Posterior cingulate gyrus (tissue), 11 donors: ENCODE measurements at regions not wholly inside any gene's neighbourhood (a gene's known extent, or its start where the extent isn't known, plus 50 kb on each side); places are given as distances from the start of the nearest gene placed in this dataset.
A peak's percentile ranks its signal among the peaks of the same experiment; 100 is the strongest.
"Not testable (repeated sequence)": the region's sequence is repeated elsewhere in the genome, so short reads cannot be mapped to it uniquely, and the experiment has no call there.

Source experiments
- DNase-seq, 10 donors: peaks; one replicate each; pipeline versions ENCODE4 v3.0.0 to v3.0.0-alpha.2; 2020 to 2021; ENCODE audit warnings: mixed read lengths in 3 of 10
- intact Hi-C: fragments of 100-400 bp; cut with DNase I; formaldehyde crosslinking; loops from one replicate; pipeline ENCODE4 v1.15.1; 2023

DNA sequence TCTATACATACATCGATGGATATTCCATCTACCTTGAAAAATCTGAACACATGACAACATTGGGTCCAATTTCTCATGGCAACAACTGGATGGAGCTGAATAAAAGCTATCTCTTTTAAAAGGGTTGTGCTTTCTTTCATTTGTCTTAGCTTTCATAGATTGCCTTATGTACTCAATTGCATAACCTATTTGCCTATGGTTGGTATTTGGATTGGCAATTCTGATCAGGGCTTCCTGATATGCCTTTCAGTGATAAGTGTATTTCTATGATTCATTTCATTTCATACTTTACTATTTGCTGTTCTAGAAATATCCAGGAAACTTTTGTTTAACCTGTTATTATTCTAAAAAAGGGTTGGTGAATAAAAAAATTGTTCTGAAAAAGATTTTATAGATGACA lies 509.9 kb downstream of the GRXCR1 start:
- no peak for DNase-seq
- intact Hi-C loops = no loop called here

GRCh38 chr4:43410636-43411035 lies 518.1 kb downstream of the GRXCR1 start:
- intact Hi-C loops = no loop called here
- DNase-seq = peak in 1 of 10 donors; percentile 70

DNA sequence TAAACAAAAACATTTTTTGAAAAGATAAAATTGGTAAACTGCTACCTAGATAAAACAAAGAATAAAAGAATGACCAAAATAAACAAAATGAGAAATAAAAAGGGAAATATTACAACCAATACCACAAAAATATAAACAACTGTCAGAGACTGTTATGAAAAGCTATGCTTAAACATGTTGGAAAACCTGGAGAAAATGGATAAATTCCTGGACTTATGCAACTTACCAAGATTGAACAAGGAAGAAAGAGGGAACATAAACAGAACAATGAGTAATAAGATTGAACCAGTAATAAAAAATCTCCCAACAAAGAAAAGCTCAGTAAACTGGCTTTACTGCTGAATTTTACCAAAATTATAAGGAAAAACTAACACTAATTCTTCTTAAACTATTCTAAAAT lies 518.7 kb downstream of the GRXCR1 start:
- intact Hi-C loops = no loop called here

GRCh38 chr4:43423276-43423675 lies 530.8 kb downstream of the GRXCR1 start:
- intact Hi-C loops = no loop called here
- DNase-seq = no peak

More for the DNA sequence above, 518.7 kb downstream of the GRXCR1 start:
- no peak for DNase-seq

DNA sequence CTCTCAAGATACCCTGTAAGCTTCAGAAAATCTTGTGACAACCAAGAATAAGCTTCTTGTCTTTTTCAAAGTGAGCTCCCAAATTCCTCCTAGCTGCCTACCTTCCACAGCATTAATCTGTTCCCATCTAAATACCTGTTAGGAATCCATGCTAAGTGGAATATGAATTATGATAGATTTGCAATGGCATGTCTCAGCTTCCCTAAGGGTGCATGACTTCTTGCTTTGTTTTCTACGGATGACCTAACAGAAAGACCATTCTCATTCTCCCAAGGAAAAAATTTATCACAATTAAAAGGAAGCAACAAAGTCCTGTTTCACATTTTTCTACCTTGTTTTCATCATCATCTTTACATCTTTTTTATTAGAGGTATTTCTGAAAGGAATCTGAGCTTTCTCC lies 532.7 kb downstream of the GRXCR1 start:
- no peak for DNase-seq
- intact Hi-C loops = no loop called here

DNA sequence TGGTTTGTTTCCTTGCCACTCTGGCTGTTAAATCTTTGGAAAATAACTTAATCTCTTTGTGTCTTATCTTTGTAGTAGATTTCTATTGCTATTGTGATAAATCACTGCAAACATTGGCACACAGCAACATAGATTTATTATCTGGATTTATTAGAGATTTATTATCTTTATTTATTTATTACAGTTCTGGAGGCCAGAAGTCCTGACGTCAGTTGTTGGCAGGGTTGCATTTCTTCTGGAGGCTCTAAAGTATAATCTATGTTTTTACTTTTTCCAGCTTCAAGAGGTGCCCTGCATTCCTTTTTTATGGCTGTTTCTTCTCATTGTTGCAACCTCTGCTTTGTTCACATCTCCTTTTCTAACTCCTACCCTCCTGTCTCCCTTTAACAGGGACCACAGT lies 542.8 kb downstream of the GRXCR1 start:
- intact Hi-C loops = no loop called here
- DNase-seq = no peak

DNA sequence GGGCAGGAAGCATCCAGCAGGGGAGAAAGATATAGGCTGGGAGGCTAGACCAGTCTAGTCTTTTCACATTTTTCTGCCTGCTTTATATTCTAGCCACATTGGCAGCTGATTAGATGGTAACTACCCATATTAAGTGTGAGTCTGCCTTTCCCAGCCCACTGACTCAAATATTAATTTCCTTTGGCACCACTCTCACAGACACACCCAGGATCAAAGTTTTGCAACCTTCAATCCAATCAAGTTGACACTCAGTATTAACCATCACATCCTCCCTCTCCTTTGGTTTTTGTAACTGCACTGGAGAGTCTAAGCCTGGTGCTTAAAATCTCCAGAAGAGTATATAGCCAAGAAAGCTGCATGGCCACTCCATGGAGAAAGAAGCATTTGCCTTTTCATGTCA lies 560.4 kb downstream of the GRXCR1 start:
- intact Hi-C loops = no loop called here

GRCh38 chr4:43456383-43456782 lies 563.9 kb downstream of the GRXCR1 start:
- no peak for DNase-seq
- intact Hi-C loops = no loop called here

More for the DNA sequence above, 560.4 kb downstream of the GRXCR1 start:
- DNase-seq = no peak

- intact Hi-C loops = no loop called here
- no peak for DNase-seq
Measured at GRCh38 chr4:43457866-43458265, 565.4 kb downstream of the GRXCR1 start.

GRCh38 chr4:43458293-43458692 lies 565.8 kb downstream of the GRXCR1 start:
- DNase-seq = no peak
- intact Hi-C loops = no loop called here

- intact Hi-C loops = no loop called here
- no peak for DNase-seq
Measured at GRCh38 chr4:43471950-43472349, 579.4 kb downstream of the GRXCR1 start.

- intact Hi-C loops = no loop called here
- DNase-seq = no peak
Measured at GRCh38 chr4:43481526-43481925, 589.0 kb downstream of the GRXCR1 start.

DNA sequence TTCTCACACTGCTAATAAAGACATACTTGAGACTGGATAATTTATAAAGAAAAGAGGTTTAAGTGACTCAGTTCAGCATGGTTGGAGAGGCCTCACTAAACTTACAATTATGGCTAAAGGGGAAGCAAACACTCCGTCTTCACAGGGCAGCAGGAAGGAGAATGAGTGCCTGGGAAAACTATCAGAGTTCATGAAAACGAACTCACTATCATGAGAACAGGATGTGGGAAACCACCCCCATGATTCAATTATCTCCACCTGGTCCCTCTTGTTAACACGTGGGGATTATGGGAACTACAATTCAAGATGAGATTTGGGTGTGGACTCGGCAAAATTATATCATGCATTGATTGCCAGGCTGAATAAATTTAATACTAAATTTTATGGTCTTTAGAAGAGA lies 592.7 kb downstream of the GRXCR1 start:
- DNase-seq = no peak
- intact Hi-C loops = no loop called here

GRCh38 chr4:43496188-43496587 lies 603.7 kb downstream of the GRXCR1 start:
- intact Hi-C loops = no loop called here

DNA sequence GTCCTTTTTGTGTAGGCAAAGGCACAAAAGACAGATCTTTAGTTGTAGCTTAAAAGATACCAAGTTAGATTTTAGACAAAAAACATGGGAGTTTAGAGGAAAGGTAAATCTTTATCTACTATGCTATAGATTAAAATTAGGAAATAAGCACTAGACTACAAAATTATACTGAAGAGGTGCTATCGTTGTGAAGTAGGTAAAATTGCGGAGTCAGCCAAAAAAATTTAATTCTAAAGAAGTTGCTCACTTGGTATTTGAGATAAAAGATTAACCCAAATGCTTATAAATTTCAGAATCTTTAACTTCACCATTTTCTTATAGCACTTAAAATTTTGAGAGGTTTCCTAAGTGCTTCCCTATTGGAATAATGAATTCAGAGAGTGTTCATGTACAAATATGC lies 604.1 kb downstream of the GRXCR1 start:
- intact Hi-C loops = no loop called here
- no peak for DNase-seq

More at GRCh38 chr4:43496188-43496587, 603.7 kb downstream of the GRXCR1 start:
- no peak for DNase-seq

DNA sequence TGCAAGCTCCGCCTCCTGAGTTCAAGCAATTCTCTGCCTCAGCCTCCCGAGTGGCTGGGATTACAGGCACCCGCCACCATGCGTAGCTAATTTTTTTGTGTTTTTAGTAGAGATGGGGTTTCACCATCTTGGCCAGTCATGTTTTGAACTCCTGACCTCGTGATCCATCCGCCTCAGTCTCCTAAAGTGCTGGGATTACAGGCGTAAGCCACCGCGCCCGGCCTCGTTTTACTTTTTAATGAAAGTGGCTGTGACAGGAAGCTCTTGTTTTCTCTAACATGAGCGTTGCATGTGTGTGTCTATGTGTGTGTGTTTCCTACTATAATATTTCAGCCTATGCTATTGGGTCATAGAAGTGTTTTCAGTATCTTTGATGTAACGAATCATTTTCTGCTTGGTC lies 613.3 kb downstream of the GRXCR1 start:
- peak in 2 of 10 donors; percentile 26 to 31 for DNase-seq
- intact Hi-C loops = not testable (repeated sequence)

DNA sequence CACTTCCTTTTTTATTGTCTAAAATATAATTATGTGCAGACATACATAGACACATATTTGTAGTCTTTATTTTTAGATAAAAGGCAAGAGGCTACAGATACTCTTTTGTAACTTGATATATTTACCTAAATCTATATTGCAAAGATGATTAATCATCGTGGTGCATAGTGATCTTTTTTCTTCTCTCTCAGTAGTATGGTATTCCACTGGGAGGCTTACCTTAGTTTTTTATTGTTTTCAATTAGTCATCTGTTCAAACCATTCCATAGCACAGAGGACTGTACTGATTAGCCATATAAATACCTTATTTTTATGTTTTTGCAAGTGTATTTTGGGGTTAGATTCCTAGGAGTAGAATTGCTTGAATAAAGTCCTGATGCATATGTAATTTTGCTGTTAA lies 619.7 kb downstream of the GRXCR1 start:
- no peak for DNase-seq
- intact Hi-C loops = no loop called here

- no peak for DNase-seq
- intact Hi-C loops = no loop called here
Measured at GRCh38 chr4:43525646-43526045, 633.1 kb downstream of the GRXCR1 start.

DNA sequence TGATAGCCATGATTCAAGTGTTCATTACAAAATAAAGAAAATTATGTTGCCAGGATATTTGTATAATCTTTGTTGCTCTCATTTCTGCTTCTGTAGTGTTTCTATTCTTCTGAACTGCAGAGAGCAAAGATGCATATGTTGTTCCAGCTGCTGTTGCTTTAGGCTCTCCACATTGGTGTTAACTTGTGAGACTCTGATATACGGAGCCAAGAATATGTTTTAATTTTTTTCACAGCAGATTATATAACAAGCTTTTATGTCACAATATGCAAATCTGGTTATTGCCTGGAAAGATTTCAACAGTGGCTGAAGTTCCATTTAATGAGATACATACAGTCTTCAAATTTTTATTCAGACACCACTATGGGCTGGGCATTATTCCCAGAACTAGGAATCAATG lies 655.0 kb downstream of the GRXCR1 start:
- DNase-seq = no peak
- intact Hi-C loops = no loop called here

DNA sequence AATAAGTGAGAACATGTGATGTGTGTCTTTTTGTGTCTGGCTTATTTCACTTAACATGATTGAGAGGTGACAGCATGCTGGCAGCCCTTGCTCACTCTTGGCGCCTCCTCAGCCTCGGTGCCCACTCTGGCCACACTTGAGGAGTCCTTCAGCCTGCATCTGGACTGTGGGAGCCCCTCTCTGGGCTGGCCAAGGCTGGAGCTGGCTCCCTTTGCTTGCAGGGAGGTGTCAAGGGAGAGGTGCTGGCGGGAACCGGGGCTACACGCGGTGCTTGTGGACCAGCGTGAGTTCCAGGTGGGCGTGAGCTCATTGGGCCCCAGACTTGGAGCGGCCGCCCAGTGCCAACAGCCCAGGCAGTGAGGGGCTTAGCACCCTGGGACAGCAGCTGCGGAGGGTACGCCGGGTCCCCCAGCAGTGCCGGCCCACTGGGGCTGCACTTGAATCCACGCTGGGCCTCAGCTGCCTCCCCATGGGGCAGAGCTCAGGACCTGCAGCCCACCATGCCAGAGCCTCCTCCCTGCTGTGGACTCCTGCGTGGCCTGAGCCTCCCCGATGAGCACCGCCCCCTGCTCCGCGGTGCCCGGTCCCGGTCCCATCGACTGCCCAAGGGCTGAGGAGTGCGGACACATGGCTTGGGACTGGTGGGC lies 658.6 kb downstream of the GRXCR1 start:
- DNase-seq = peak in 3 of 10 donors; percentile 50 to 82 (median 76)
- intact Hi-C loops = no loop called here

DNA sequence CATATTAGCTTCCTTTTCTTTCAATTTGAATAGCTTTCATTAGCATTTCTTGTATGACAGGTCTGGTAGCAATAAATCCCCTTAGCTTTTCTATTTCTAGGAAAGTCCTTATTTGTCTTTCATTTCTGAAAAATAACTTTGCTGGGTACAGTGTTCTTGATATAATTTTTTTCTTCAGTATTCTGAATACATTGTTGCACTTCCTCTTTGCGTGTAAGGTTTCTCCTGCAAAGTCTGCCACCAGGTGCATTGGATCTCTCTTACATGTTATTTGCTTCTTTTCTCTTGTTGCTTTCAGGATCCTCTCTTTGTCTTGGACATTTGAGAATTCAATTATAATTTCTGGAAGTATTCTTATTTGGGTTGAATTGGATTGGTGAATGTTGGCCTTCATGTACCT lies 663.7 kb downstream of the GRXCR1 start:
- DNase-seq = no peak
- intact Hi-C loops = no loop called here

DNA sequence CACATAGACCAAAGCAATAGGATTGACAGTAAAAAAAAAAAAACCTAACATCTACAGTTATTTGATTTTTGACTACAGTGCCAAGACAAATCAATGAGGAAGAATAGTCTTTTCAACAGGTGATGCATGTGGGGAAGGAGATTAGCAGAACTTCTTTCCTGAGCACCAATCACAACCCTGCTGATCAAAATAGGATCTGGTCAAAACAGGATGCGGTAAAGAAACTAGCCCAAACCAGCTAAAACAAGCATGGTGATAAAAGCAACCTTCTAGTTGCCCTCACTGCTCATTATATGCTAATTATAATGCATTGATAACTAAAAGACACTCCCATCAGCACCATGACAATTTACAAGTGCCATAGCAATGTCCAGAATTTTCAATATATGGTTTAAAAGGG lies 667.5 kb downstream of the GRXCR1 start:
- intact Hi-C loops = no loop called here
- no peak for DNase-seq

- DNase-seq = no peak
- intact Hi-C loops = no loop called here
Measured at GRCh38 chr4:43564107-43564506, 671.6 kb downstream of the GRXCR1 start.
